Stomach (tissue), 8 donors: ENCODE measurements at regions not wholly inside any gene's neighbourhood (a gene's known extent, or its start where the extent isn't known, plus 50 kb on each side); places are given as distances from the start of the nearest gene placed in this dataset.

Source experiments
- DNase-seq, 2 donors: peaks; one replicate each; pipeline versions ENCODE4 v3.0.0 to v3.0.0-alpha.2; 2013 to 2019
- H3K27ac ChIP-seq, 5 donors: fragments of 200-600 bp in 4 of 5; sonication (generic) in 4 of 5; one replicate each; pipeline ENCODE4 v1.5.1; 2013 to 2019; ENCODE audit warnings: mild to moderate bottlenecking in 1 of 5, moderate library complexity in 1 of 5
- H3K27me3 ChIP-seq, 3 donors: fragments of 200-600 bp; sonication (generic); one replicate each; pipeline ENCODE4 v1.5.1; 2017 to 2019; ENCODE audit warnings: mixed run types in 1 of 3
- H3K36me3 ChIP-seq, 4 donors: fragments of 200-600 bp; sonication (generic); 1 replicate in 3 of 4; 2 replicates in 1 of 4; pipeline ENCODE4 v1.5.1; 2016 to 2019
- H3K4me1 ChIP-seq, 4 donors: fragments of 200-600 bp; sonication (generic); one replicate each; pipeline ENCODE4 v1.5.1; 2016 to 2019
- H3K4me3 ChIP-seq, 4 donors: fragments of 200-600 bp; sonication (generic) in 3 of 4; one replicate each; pipeline ENCODE4 v1.5.1; 2016 to 2019; ENCODE audit warnings: mild to moderate bottlenecking in 1 of 4
- H3K9me3 ChIP-seq, 4 donors: fragments of 200-600 bp; sonication (generic); one replicate each; pipeline ENCODE4 v1.5.1; 2016 to 2019
- CTCF ChIP-seq, 7 experiments: fragments of 450-650 bp in 4 of 7; fragments of 200-600 bp in 3 of 7; sonication (generic) in 3 of 7; IDR thresholded peaks; one replicate each; pipeline ENCODE4 v1.5.1; 2016 to 2019; ENCODE audit warnings: antibody characterized with exemption in 7 of 7, control low read depth in 2 of 7, mild to moderate bottlenecking in 1 of 7
- EP300 ChIP-seq: sonication (generic); formaldehyde crosslinking; IDR thresholded peaks from one replicate; pipeline ENCODE4 v1.6.1; 2017; ENCODE audit warnings: antibody characterized with exemption
- POLR2A ChIP-seq, 4 donors: fragments of 450-650 bp; IDR thresholded peaks; one replicate each; pipeline ENCODE4 v1.6.1; 2016; ENCODE audit warnings: antibody characterized with exemption in 4 of 4, control low read depth in 2 of 4, mild to moderate bottlenecking in 1 of 4, moderate library complexity in 1 of 4
- POLR2AphosphoS5 ChIP-seq, 3 donors: sonication (generic); formaldehyde crosslinking; IDR thresholded peaks; one replicate each; pipeline ENCODE4 v1.6.1; 2016; ENCODE audit warnings: antibody characterized with exemption in 3 of 3
- WGBS, 5 donors: extraction: QIAGEN DNeasy Blood & Tissue Kit in 3 of 5; methylation state at CpG; one replicate each; pipeline versions ENCODE4 v1.1.5 to v1.1.7; 2013 to 2018; 5-methylcytosine and 5-hydroxymethylcytosine counted together
- intact Hi-C: fragments of 100-400 bp; cut with DNase I; formaldehyde crosslinking; loops from one replicate; pipeline ENCODE4 v1.15.1; 2023; ENCODE audit warnings: low total_unique reads
- donor health status: healthy with polysubstance abuse.
- donor health status: Bipolar disorder and iron deficiency.
- donor health status: healthy.

- H3K4me3 ChIP-seq = no peak overlapping the region
- no peaks in the 10 kb centered on the region for H3K27me3 ChIP-seq
- no peak for TF ChIP-seq POLR2A (IDR thresholded peaks at IDR 0.05)
- no peak for TF ChIP-seq POLR2AphosphoS5 (IDR thresholded peaks at IDR 0.05)
- no peak for TF ChIP-seq CTCF (IDR thresholded peaks at IDR 0.05)
- TF ChIP-seq EP300 = no peak
- no peak overlapping the region for H3K27ac ChIP-seq
- no peaks in the 10 kb centered on the region for H3K9me3 ChIP-seq
- intact Hi-C loops = no loop called here
- DNase-seq = no peak
- peaks cover 0 to 6% (median 0%) of the 10 kb centered on the region in 4 donors for H3K4me1 ChIP-seq
- H3K36me3 ChIP-seq = no peaks in the 10 kb centered on the region
- 15 to 41% (median 27%) methylated on average over 3 of the region's 3 CpGs for WGBS, 5 donors
Observed at GRCh38 chr14:34122081-34122480, 171.2 kb upstream of the EGLN3 start.

- WGBS, 5 donors = 62 to 89% (median 84%) methylated on average over 3 of the region's 3 CpGs
- intact Hi-C loops = no loop called here
- no peaks in the 10 kb centered on the region for H3K27me3 ChIP-seq
- TF ChIP-seq POLR2A (IDR thresholded peaks at IDR 0.05) (no peak), POLR2AphosphoS5 (IDR thresholded peaks at IDR 0.05) (no peak), CTCF (IDR thresholded peaks at IDR 0.05) (no peak), EP300 (no peak)
- H3K36me3 ChIP-seq = no peaks in the 10 kb centered on the region
- no peak overlapping the region for H3K27ac ChIP-seq
- H3K9me3 ChIP-seq = no peaks in the 10 kb centered on the region
- no peak overlapping the region for H3K4me3 ChIP-seq
- DNase-seq = no peak
- peaks cover 0 to 6% (median 0%) of the 10 kb centered on the region in 4 donors for H3K4me1 ChIP-seq
Observed at GRCh38 chr14:34120185-34120977, 169.5 kb upstream of the EGLN3 start.

GRCh38 chr14:34119107-34119858 lies 168.4 kb upstream of the EGLN3 start:
- TF ChIP-seq POLR2A (IDR thresholded peaks at IDR 0.05) = no peak
- TF ChIP-seq EP300 = no peak
- TF ChIP-seq CTCF (IDR thresholded peaks at IDR 0.05) = no peak
- TF ChIP-seq POLR2AphosphoS5 (IDR thresholded peaks at IDR 0.05) = no peak
- Histone ChIP-seq H3K27me3 (no peaks in the 10 kb centered on the region), H3K36me3 (no peaks in the 10 kb centered on the region), H3K27ac (no peak overlapping the region), H3K4me1 (peaks cover 0 to 6% (median 0%) of the 10 kb centered on the region in 4 donors), H3K4me3 (no peak overlapping the region), H3K9me3 (no peaks in the 10 kb centered on the region)
- 86 to 92% (median 90%) methylated on average over 5 of the region's 5 CpGs for WGBS, 5 donors
- intact Hi-C loops = no loop called here
- DNase-seq = no peak

- H3K4me1 ChIP-seq = peaks cover 4 to 23% (median 17%) of the 10 kb centered on the region in 4 donors
- no peak overlapping the region for H3K27ac ChIP-seq
- no peak overlapping the region for H3K4me3 ChIP-seq
- no peak for DNase-seq
- H3K36me3 ChIP-seq = no peaks in the 10 kb centered on the region
- intact Hi-C loops = no loop called here
- H3K9me3 ChIP-seq = no peaks in the 10 kb centered on the region
- TF ChIP-seq POLR2AphosphoS5 (IDR thresholded peaks at IDR 0.05) (no peak), CTCF (IDR thresholded peaks at IDR 0.05) (no peak), EP300 (no peak), POLR2A (IDR thresholded peaks at IDR 0.05) (no peak)
- no peaks in the 10 kb centered on the region for H3K27me3 ChIP-seq
Observed at GRCh38 chr14:34113991-34114390, 163.1 kb upstream of the EGLN3 start.
